HG02884 (cell line): ENCODE measurements at regions not wholly inside any gene's neighbourhood (a gene's known extent, or its start where the extent isn't known, plus 50 kb on each side); places are given as distances from the start of the nearest gene placed in this dataset.
A peak's percentile ranks its signal among the peaks of the same experiment; 100 is the strongest.

Experiments used
- ATAC-seq: cut with Tn5 transposase; IDR thresholded peaks from one replicate; pipeline ENCODE4 v1.9.1; 2021; ENCODE audit warnings: mild to moderate bottlenecking, moderate library complexity; ENCODE audit not compliant: unreplicated experiment

GRCh38 chr1:218123968-218124367 is 161.1 kb upstream of the RRP15 start:
- ATAC-seq = no peak

- ATAC-seq = no peak
These were observed 149.7 kb upstream of the RRP15 start for GRCh38 chr1:218135371-218135770.

DNA sequence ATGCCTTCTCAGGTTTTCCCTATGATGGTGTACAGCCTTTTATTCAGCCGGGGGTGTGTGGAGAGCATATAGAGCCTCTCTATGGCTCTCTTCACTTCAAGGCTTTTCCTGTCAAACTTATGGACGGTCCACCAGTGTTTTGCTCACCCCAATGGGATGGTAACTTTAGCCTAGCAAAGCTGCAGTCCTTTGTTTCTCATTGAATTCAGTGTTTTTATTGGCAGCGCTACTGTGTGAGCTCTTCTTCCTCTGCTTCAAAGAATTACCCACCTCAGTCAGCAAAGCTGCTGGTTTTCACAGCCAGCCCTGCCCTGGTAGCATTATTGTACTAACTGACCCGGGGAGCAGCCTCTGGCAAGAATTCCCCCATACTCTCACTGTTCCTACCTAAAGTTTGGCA is 145.3 kb upstream of the RRP15 start:
- ATAC-seq = no peak

DNA sequence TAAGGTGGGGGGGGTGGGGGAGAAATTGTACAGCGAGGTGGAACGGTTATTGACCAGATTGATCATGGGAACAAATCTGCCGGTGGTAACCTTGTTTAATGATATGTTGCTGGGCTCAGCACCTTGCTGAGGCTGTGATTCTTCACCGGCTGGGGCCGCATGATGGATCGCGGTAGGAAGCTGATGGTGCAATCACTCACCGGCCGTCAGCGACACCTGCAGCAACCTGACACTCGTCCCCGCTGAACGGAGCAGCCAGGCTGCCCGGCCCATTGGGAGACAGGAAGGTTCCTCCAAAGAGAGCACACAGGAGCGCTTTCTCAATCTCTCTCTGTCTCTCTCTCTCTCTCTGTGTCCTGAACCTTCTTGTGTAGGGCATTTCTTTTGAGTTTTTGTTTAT is 128.5 kb upstream of the RRP15 start:
- ATAC-seq = no peak

DNA sequence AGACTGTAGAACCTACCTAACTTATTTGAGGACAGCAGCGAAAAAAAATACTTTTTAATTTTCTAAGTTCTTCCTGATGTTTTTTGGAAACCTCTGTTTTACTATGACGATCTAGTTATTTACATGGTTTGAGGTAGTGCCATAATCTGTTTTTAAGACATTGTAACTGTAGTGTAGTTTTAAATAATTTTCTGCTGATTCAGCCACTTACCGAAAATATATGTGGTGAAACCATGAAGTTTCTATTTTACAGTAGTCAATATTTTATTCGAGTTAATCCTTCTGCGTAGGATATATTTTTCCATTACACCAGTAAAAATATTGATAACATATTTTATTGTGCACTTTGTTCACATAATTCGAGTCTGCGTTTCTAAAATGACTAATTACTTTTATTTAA is 121.7 kb upstream of the RRP15 start:
- no peak for ATAC-seq

DNA sequence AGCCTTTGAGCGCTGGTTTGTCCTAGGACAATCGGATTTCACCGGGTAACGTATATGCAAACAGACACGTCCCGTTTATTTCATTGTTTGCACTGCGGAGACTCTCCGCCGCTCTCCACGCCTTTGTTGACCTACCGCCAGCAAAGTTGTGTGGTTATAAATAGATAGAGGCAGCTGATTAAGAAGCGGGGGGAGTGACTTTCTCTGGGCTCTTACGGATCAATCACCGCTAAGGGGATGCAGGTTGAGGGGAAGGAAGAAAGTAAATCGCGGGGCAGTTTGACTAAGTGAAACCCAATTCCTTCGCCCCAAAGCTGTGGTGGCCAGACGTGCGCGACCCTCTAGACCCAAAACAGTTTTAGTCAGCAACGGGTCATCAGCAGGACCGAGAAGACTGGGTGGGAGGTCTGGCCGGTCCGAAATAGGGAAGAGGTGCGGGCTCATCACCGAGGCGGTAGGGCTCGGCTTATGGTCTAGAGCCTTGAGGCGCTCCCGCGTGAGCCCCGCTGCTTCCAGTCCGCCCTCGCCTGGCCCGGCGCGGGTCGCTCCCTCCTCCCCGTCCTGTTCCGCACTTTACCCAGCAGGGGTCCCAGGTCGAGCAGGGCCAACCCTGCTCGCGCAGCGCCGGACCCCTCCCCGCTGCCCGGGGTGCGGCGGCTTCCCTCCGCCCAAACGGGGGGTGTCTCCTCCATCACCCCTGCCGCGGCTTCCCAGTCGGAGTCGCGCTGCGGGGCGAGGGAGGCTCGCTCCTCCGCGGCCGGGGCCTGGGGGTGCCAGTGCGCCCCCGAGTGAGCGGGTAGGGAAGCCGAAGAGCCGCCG is 120.8 kb upstream of the RRP15 start:
- ATAC-seq = peak; percentile 47

DNA sequence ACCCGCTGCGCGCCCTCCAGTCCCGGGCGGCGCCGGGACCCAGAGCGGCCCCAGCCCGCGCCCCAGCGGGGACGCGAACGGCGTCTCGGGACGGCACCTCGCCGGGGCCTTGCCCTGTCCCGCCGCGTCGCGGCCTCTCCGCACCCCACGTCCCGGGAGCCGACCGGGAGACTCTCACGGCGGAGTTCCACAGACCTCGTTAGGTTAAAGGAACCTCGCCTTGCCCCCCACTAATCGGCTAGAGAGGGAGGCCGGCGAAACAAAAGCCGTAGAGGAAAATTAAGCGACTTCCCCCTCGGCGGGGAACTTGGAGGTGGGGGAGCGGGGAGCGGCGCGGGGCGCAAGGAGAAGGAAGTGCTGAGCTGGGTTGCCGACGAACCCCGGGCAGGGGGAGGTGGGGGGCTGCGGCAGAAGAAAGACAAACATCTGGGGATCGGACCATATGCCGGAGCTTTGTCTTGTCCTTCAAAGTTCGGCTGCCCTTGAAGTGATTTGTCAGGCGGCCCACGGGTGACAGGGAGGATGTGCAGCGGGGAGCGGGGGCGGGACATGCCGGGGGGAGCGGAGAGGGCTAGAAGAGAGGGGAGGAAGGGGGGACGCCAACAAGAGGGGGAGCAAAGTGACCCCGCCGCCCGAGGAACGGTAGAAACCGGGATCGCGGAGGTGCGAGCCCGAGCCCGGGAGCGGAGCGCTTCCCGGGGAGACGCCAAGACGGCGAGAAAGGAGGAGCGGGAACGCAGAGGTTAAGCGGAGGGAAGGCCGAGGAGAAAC is 120.0 kb upstream of the RRP15 start:
- peak; percentile 39 for ATAC-seq

DNA sequence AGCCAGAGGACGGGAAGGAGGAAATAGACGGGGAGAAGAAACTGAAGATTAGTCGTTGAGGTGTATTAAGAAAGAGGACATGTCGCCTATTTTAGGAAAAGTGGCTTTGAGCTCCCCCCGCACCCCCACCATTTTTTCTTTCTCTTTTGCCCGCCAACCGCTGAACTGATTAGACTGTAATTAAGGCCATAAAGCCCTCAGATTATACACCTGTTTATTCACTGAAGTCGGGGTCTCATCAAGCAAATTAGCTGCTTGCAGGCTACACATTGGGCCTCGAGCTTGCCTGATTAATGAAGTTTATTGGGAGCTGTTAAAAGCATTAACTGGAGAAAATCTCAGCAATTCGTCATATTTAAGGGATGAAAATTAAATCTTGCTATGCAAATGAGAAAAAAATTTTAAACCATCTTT is 119.4 kb upstream of the RRP15 start:
- ATAC-seq = no peak

- no peak for ATAC-seq
These were observed 118.7 kb upstream of the RRP15 start for GRCh38 chr1:218166268-218166945.

GRCh38 chr1:218171302-218171893 is 113.7 kb upstream of the RRP15 start:
- no peak for ATAC-seq

- ATAC-seq = no peak
These were observed 102.6 kb upstream of the RRP15 start for GRCh38 chr1:218182455-218182854.

GRCh38 chr1:218200979-218201378 is 84.1 kb upstream of the RRP15 start:
- no peak for ATAC-seq

DNA sequence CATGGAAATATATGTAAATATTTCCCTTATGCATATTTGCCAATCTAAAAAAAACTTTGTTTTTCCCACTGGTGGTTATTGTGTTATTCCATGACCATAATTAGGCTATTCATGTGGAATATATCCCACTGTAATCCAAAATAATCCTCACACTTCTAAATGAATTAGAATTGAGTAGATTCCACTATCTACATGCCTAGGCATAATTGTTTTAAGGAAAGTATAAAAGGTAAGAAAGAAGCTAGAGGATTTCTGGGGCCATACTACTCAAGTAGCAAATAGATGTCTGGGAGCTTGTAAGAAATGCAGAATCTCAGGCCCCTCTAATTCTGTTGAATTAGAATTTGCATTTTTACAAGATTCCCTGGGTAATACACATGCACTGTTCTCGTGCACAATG is 83.5 kb upstream of the RRP15 start:
- no peak for ATAC-seq

DNA sequence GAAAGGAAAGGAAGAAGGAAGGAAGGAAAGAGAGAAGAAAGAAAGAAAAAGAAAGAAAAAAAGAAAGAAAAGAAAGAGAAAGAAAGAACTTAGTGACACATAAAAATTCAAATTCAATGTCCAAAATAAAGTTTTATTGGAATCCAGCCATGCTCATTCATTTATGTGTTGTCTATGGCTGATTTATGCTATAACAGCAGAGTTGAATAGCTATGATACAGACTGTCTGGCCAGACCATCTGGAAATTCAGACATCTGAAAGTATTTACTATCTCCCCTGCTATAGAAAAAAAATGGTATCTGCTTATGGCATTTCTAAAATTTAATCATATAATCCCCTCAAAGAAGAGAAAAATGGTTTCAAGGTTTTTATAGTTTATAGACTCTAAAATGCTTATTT is 79.4 kb upstream of the RRP15 start:
- ATAC-seq = no peak

GRCh38 chr1:218207194-218207593 is 77.9 kb upstream of the RRP15 start:
- no peak for ATAC-seq

- no peak for ATAC-seq
These were observed 75.7 kb upstream of the RRP15 start for GRCh38 chr1:218209351-218209861.

GRCh38 chr1:218211241-218211640 is 73.9 kb upstream of the RRP15 start:
- ATAC-seq = no peak

- ATAC-seq = no peak
These were observed 68.1 kb upstream of the RRP15 start for GRCh38 chr1:218217040-218217439.

DNA sequence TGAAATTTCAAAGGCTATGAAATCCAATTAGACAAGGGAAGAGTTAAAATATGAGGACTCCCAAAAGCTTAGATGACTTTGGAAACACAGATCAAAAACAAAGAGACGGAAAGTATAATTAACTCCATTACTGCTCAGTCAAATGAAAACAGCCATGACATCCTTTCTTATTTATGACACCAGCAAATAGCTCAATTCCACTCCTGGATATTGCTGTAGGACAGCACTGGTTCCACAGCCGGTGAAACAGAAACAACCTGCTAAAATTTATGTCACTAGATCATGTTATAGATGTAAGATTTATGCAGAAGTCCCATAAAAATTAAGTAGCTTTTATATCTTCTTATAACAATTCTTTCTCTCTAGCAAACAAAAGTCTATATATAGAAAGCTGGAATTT is 65.6 kb upstream of the RRP15 start:
- ATAC-seq = no peak

- no peak for ATAC-seq
These were observed 61.0 kb upstream of the RRP15 start for GRCh38 chr1:218224101-218224500.

- ATAC-seq = no peak
These were observed 59.1 kb upstream of the RRP15 start for GRCh38 chr1:218226005-218226404.
